ENCODE measurements at regions not wholly inside any gene's neighbourhood (a gene's known extent, or its start where the extent isn't known, plus 50 kb on each side); places are given as distances from the start of the nearest gene placed in this dataset.
A peak's percentile ranks its signal among the peaks of the same experiment; 100 is the strongest.

- DNase-seq (ENCODE audit: low read depth), result no peak
- TF ChIP-seq CTCF (conservative IDR thresholded peaks at IDR 0.05; ENCODE audit: low read depth, low read length), result no peak
- H3K4me3 ChIP-seq (ENCODE audit: low read depth, low read length), result no peak overlapping the region
Measured at GRCh38 chr10:10765017-10765416, 252.7 kb upstream of the CELF2 start.

GRCh38 chr10:10772411-10772810 lies 245.3 kb upstream of the CELF2 start:
- no peak for DNase-seq (ENCODE audit: low read depth)
- TF ChIP-seq CTCF (conservative IDR thresholded peaks at IDR 0.05; ENCODE audit: low read depth, low read length), result no peak
- H3K4me3 ChIP-seq (ENCODE audit: low read depth, low read length), result no peak overlapping the region

DNA sequence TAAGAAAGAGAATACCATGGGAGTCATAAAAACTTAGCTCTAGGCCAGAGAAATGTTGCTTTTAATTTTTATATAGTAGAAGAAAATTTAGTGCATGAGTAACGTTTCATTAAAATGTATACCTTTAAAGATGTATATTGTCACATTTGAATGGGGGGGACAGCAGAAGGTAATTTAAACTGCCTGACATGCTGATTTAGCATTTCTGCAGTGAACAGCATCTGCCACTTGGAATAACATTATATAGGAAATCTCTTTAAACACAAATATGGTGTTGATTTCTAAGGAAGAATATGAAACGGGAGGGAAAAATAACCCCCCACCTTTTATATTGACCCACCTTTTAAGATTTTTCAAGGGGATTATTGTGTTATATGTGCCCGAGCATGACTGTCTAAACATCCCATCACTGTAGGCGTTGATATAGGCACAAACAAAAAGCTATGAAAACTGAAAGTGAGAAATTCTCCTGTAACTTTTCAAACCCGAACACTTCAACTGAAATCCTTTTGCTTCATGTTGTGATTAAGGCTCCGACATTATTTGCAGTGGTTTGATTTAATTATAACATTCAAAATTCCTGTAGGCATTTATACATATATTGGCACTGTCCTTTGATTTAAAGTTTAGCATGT lies 244.7 kb upstream of the CELF2 start:
- no peak for TF ChIP-seq CTCF (conservative IDR thresholded peaks at IDR 0.05; ENCODE audit: low read depth, low read length)
- DNase-seq (ENCODE audit: low read depth), result no peak
- peak overlapping the region; percentile 31 for H3K4me3 ChIP-seq (ENCODE audit: low read depth, low read length)

DNA sequence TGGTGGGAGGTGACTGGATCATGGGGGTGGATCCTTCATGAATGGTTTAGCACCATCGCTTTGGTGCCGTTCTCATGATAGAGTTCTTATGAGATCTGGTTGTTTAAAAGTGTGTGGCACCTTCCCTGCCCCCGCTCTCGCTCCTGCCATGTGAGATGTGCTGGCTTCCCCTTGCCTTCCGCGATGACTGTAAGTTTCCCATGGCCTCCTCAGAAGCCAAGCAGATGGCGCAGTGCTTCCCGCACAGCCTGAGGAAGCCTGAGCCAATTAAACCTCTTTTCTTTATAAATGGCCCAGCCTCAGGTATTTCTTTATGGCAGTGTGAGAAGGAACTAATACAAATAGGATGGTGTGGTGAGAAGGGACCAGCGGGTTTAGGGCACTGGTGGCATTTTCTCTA lies 243.3 kb upstream of the CELF2 start:
- TF ChIP-seq CTCF (conservative IDR thresholded peaks at IDR 0.05; ENCODE audit: low read depth, low read length), result no peak
- DNase-seq (ENCODE audit: low read depth), result no peak
- no peak overlapping the region for H3K4me3 ChIP-seq (ENCODE audit: low read depth, low read length)

- no peak overlapping the region for H3K4me3 ChIP-seq (ENCODE audit: low read depth, low read length)
- DNase-seq (ENCODE audit: low read depth), result no peak
- TF ChIP-seq CTCF (conservative IDR thresholded peaks at IDR 0.05; ENCODE audit: low read depth, low read length), result no peak
Measured at GRCh38 chr10:10776363-10776762, 241.3 kb upstream of the CELF2 start.

DNA sequence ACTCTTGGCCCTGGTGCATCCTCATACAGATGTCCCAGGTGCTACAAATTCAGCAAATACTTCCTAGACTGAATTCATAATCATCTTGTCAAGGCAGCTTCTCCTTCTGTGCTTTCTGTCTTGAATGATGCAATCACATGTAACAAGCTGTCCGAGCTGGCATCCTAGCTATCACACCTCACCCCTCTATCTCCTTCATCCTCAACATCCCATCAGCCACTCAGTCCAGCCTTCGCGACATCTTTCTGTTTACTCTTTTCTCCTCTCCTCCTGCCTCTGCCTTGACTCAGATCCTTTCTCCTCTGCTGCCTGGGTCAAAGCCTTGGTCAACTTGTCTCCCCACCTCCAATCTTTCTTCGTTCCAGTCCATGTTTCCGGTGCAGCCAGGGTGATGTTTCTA lies 240.4 kb upstream of the CELF2 start:
- H3K4me3 ChIP-seq (ENCODE audit: low read depth, low read length), result no peak overlapping the region
- TF ChIP-seq CTCF (conservative IDR thresholded peaks at IDR 0.05; ENCODE audit: low read depth, low read length), result no peak
- DNase-seq (ENCODE audit: low read depth), result no peak

DNA sequence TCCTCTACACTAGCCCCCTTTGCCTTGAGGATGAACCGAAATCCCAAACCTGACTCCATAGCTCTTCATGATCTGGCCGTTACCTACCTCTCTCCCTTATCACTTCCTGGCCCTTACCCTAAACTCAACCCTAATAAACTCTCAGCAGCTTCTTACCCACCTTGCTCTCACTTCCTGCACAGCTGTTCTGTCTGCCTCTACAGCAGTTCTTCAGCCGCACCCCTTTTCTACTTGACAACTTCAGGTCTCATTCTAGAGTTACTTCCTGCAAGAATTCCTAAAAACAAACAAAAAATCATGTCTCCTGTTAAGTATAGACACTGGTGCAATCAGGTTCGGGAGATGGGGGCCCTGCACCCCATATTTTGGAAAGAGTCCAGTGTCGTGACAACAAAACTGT lies 239.9 kb upstream of the CELF2 start:
- no peak overlapping the region for H3K4me3 ChIP-seq (ENCODE audit: low read depth, low read length)
- DNase-seq (ENCODE audit: low read depth), result no peak
- TF ChIP-seq CTCF (conservative IDR thresholded peaks at IDR 0.05; ENCODE audit: low read depth, low read length), result no peak

Data from choroid plexus epithelial cell (primary cell).